ENCODE measurements at regions not wholly inside any gene's neighbourhood (a gene's known extent, or its start where the extent isn't known, plus 50 kb on each side); places are given as distances from the start of the nearest gene placed in this dataset.

DNA sequence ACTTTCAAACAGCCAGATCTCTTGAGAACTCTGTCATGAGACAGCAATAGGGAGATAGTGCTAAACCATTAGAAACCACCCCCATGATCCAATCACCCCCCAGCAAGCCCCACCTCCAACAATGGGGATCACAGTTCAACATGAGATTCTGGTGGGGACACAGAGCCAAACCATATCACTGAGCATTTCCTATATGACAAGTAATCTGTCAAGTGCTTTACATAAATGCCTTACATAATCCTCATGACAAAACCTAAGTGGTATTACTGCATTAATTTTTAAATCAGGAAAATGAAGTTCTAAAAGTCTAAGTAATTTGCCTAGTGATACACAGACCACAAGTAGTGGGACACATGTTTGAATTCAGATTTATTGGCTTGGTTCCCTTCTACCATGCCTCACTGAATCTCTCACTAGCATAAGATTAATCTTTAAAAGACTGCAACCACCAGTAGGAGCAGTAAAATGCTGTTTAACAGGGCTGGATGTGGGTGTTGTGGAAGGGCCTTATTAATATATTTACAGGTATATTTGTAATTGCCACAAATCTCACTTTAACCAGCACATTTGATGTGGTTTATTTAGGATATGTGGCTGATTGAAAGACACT is 323.1 kb upstream of the FBXO33 start:
- TF ChIP-seq, protein P1, sequence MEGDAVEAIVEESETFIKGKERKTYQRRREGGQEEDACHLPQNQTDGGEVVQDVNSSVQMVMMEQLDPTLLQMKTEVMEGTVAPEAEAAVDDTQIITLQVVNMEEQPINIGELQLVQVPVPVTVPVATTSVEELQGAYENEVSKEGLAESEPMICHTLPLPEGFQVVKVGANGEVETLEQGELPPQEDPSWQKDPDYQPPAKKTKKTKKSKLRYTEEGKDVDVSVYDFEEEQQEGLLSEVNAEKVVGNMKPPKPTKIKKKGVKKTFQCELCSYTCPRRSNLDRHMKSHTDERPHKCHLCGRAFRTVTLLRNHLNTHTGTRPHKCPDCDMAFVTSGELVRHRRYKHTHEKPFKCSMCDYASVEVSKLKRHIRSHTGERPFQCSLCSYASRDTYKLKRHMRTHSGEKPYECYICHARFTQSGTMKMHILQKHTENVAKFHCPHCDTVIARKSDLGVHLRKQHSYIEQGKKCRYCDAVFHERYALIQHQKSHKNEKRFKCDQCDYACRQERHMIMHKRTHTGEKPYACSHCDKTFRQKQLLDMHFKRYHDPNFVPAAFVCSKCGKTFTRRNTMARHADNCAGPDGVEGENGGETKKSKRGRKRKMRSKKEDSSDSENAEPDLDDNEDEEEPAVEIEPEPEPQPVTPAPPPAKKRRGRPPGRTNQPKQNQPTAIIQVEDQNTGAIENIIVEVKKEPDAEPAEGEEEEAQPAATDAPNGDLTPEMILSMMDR (IDR thresholded peaks at IDR 0.05), result no peak
- TF ChIP-seq POLR2A (IDR thresholded peaks at IDR 0.05), result no peak
